RWPE2 (cell line): ENCODE measurements at regions not wholly inside any gene's neighbourhood (a gene's known extent, or its start where the extent isn't known, plus 50 kb on each side); places are given as distances from the start of the nearest gene placed in this dataset.

Experiments
- ATAC-seq: fragments of 200-7000 bp; cut with Tn5 transposase; 3 replicates; pipeline ENCODE4 v1.9.1; 2021; ENCODE audit warnings: low read depth
- DNase-seq: peaks from one replicate; pipeline ENCODE4 v3.0.0-alpha.2; 2020; ENCODE audit warnings: low spot score
- H3K27ac ChIP-seq: fragments of 450-650 bp; 2 replicates; pipeline ENCODE4 v1.5.1; 2017; ENCODE audit warnings: mild to moderate bottlenecking; ENCODE audit not compliant: poor library complexity, severe bottlenecking
- H3K27me3 ChIP-seq: fragments of 250-450 bp; sonication (Bioruptor Pico); 2 replicates; pipeline ENCODE4 v1.5.1; 2021; ENCODE audit warnings: mild to moderate bottlenecking, moderate library complexity; ENCODE audit not compliant: insufficient read depth, poor library complexity, severe bottlenecking
- H3K36me3 ChIP-seq: fragments of 250-450 bp; sonication (Bioruptor Pico); 2 replicates; pipeline ENCODE4 v1.5.1; 2020; ENCODE audit warnings: low read depth, mild to moderate bottlenecking, moderate library complexity
- H3K4me1 ChIP-seq: fragments of 250-450 bp; sonication (Bioruptor Pico); 2 replicates; pipeline ENCODE4 v1.5.1; 2021; ENCODE audit warnings: mild to moderate bottlenecking, moderate library complexity; ENCODE audit not compliant: insufficient read depth, poor library complexity, severe bottlenecking
- H3K4me3 ChIP-seq: fragments of 250-450 bp; sonication (Bioruptor Pico); 2 replicates; pipeline ENCODE4 v1.5.1; 2021; ENCODE audit warnings: mild to moderate bottlenecking, moderate library complexity; ENCODE audit not compliant: severe bottlenecking
- H3K9me3 ChIP-seq: fragments of 250-450 bp; sonication (Bioruptor Pico); 2 replicates; pipeline ENCODE4 v1.5.1; 2021; ENCODE audit warnings: mild to moderate bottlenecking, moderate library complexity; ENCODE audit not compliant: severe bottlenecking
- CTCF ChIP-seq: fragments of 450-650 bp; IDR thresholded peaks from one replicate; pipeline ENCODE4 v1.5.1; 2017; ENCODE audit warnings: mild to moderate bottlenecking, moderate library complexity; ENCODE audit not compliant: poor library complexity, severe bottlenecking

GRCh38 chr4:35711127-35711526, 533.2 kb downstream of the ARAP2 start:
- no peak for ATAC-seq
- Histone ChIP-seq H3K4me3 (no peak overlapping the region), H3K4me1 (no peaks in the 10 kb centered on the region), H3K9me3 (no peaks in the 10 kb centered on the region), H3K36me3 (no peaks in the 10 kb centered on the region), H3K27ac (no peak overlapping the region), H3K27me3 (no peaks in the 10 kb centered on the region)
- TF ChIP-seq CTCF: no peak
- DNase-seq: no peak

- Histone ChIP-seq H3K4me3 (no peak overlapping the region), H3K27me3 (no peaks in the 10 kb centered on the region), H3K27ac (no peak overlapping the region), H3K4me1 (no peaks in the 10 kb centered on the region), H3K9me3 (no peaks in the 10 kb centered on the region), H3K36me3 (no peaks in the 10 kb centered on the region)
- DNase-seq (no peak), ATAC-seq (no peak)
- no peak for TF ChIP-seq CTCF
Measured at GRCh38 chr4:35723973-35724372, 520.3 kb downstream of the ARAP2 start.

GRCh38 chr4:35725131-35725530, 519.2 kb downstream of the ARAP2 start:
- H3K9me3 ChIP-seq: no peaks in the 10 kb centered on the region
- no peaks in the 10 kb centered on the region for H3K27me3 ChIP-seq
- DNase-seq: no peak
- no peak overlapping the region for H3K4me3 ChIP-seq
- H3K36me3 ChIP-seq: no peaks in the 10 kb centered on the region
- H3K27ac ChIP-seq: no peak overlapping the region
- H3K4me1 ChIP-seq: no peaks in the 10 kb centered on the region
- no peak for TF ChIP-seq CTCF
- no peak for ATAC-seq

GRCh38 chr4:35730414-35730813, 513.9 kb downstream of the ARAP2 start:
- Histone ChIP-seq H3K36me3 (no peaks in the 10 kb centered on the region), H3K4me3 (no peak overlapping the region), H3K4me1 (no peaks in the 10 kb centered on the region), H3K27me3 (no peaks in the 10 kb centered on the region), H3K9me3 (no peaks in the 10 kb centered on the region), H3K27ac (no peak overlapping the region)
- no peak for ATAC-seq
- no peak for DNase-seq
- no peak for TF ChIP-seq CTCF

GRCh38 chr4:35734381-35735098, 509.8 kb downstream of the ARAP2 start:
- ATAC-seq: no peak
- no peak for DNase-seq
- Histone ChIP-seq H3K4me1 (no peaks in the 10 kb centered on the region), H3K4me3 (no peak overlapping the region), H3K27ac (no peak overlapping the region), H3K27me3 (no peaks in the 10 kb centered on the region), H3K9me3 (no peaks in the 10 kb centered on the region), H3K36me3 (no peaks in the 10 kb centered on the region)
- no peak for TF ChIP-seq CTCF
